PC-3 (cell line): ENCODE measurements at regions not wholly inside any gene's neighbourhood (a gene's known extent, or its start where the extent isn't known, plus 50 kb on each side); places are given as distances from the start of the nearest gene placed in this dataset.

Experiments used
- ATAC-seq: fragments of 200-7000 bp; cut with Tn5 transposase; 2 replicates; pipeline ENCODE4 v1.9.1; 2020; ENCODE audit warnings: mild to moderate bottlenecking, moderate library complexity
- BruUV-seq: library from RNA; stranded (reverse); fragments of 400-500 nt; replicated peaks from 2 replicates; lab custom pipeline; 2021; lab: Mats Ljungman, UMichigan
- CTCF ChIA-PET: fragments of 300-600 bp; sonication (Branson Sonifier 250); formaldehyde crosslinking; loops from one replicate; lab custom pipeline; 2022; ENCODE audit warnings: antibody characterized with exemption; lab: Charles Lee
- POLR2A ChIA-PET: fragments of 300-600 bp; sonication (Branson Sonifier 250); formaldehyde crosslinking; loops from one replicate; lab custom pipeline; 2022; ENCODE audit warnings: antibody characterized with exemption; ENCODE audit not compliant: unreplicated experiment; lab: Charles Lee
- DNase-seq: peaks from one replicate; pipeline ENCODE4 v3.0.0-alpha.2; 2015
- H2AFZ ChIP-seq: fragments of 300-600 bp; sonication (generic); 2 replicates; pipeline ENCODE4 v1.6.0; 2016; ENCODE audit warnings: antibody characterized with exemption, low read length
- H3F3A ChIP-seq: fragments of 300-600 bp; sonication (generic); one replicate; pipeline ENCODE4 v1.6.0; 2017; ENCODE audit warnings: antibody characterized with exemption, low read length, control low read depth, mild to moderate bottlenecking; ENCODE audit not compliant: unreplicated experiment
- H3K27ac ChIP-seq: fragments of 300-600 bp; sonication (generic); 2 replicates; pipeline ENCODE4 v1.5.1; 2016; ENCODE audit warnings: mild to moderate bottlenecking, low read length
- H3K27me3 ChIP-seq: fragments of 300-600 bp; sonication (generic); 2 replicates; pipeline ENCODE4 v1.6.1; 2016; ENCODE audit warnings: low read length, mixed read lengths
- H3K36me3 ChIP-seq: fragments of 300-600 bp; sonication (generic); 2 replicates; pipeline ENCODE4 v1.6.1; 2016; ENCODE audit warnings: low read depth, mixed run types, low read length, mixed read lengths
- H3K4me1 ChIP-seq: fragments of 300-600 bp; sonication (generic); 2 replicates; pipeline ENCODE4 v1.5.1; 2016; ENCODE audit warnings: low read length; ENCODE audit not compliant: insufficient read depth
- H3K4me2 ChIP-seq: fragments of 300-600 bp; sonication (generic); 2 replicates; pipeline ENCODE4 v1.6.0; 2016; ENCODE audit warnings: low read length
- H3K4me3 ChIP-seq: fragments of 300-600 bp; sonication (generic); 2 replicates; pipeline ENCODE4 v1.5.1; 2016; ENCODE audit warnings: mild to moderate bottlenecking, low read length, mixed read lengths
- H3K79me2 ChIP-seq: fragments of 300-600 bp; sonication (generic); 2 replicates; pipeline ENCODE4 v1.6.1; 2017; ENCODE audit warnings: low read length, mixed read lengths
- H3K9ac ChIP-seq: fragments of 300-600 bp; sonication (generic); 2 replicates; pipeline ENCODE4 v1.6.0; 2016; ENCODE audit warnings: mild to moderate bottlenecking, low read length
- H3K9me2 ChIP-seq: fragments of 300-600 bp; sonication (generic); replicated peaks from 2 replicates; pipeline ENCODE4 v1.6.1; 2016; ENCODE audit warnings: mixed run types, low read length, mixed read lengths
- H3K9me3 ChIP-seq: fragments of 300-600 bp; sonication (generic); 2 replicates; pipeline ENCODE4 v1.6.1; 2016; ENCODE audit warnings: low read length, mixed read lengths
- H4K20me1 ChIP-seq: fragments of 300-600 bp; sonication (generic); 2 replicates; pipeline ENCODE4 v1.6.1; 2016; ENCODE audit warnings: low read length, mixed read lengths
- CTCF ChIP-seq: fragments of 300-600 bp; sonication (generic); conservative IDR thresholded peaks from 2 replicates; pipeline ENCODE4 v1.5.1; 2017; ENCODE audit warnings: antibody characterized with exemption, low read depth, mild to moderate bottlenecking, low read length
- EZH2 ChIP-seq: fragments of 300-600 bp; sonication (generic); IDR thresholded peaks from one replicate; pipeline ENCODE4 v1.6.1; 2017; ENCODE audit warnings: antibody characterized with exemption, mild to moderate bottlenecking, low read length; ENCODE audit not compliant: unreplicated experiment
- EZH2phosphoT487 ChIP-seq: fragments of 300-600 bp; sonication (generic); IDR thresholded peaks from 2 replicates; pipeline ENCODE4 v1.6.1; 2018; ENCODE audit warnings: mild to moderate bottlenecking, antibody characterized with exemption, low read length, borderline replicate concordance
- intact Hi-C: fragments of 100-400 bp; cut with micrococcal nuclease; formaldehyde crosslinking; loops from 2 replicates; pipeline ENCODE4 v1.9.0; 2023

- no peak overlapping the region for H3K9ac ChIP-seq
- DNase-seq, result peak; percentile 65
Measured at GRCh38 chr2:207416111-207416510, 113.7 kb upstream of the CREB1 start.

GRCh38 chr2:207416900-207417299, 112.9 kb upstream of the CREB1 start:
- no peak overlapping the region for H3K4me2 ChIP-seq
- no peaks in the 10 kb centered on the region for H3K27me3 ChIP-seq
- no peaks in the 10 kb centered on the region for H3F3A ChIP-seq
- H3K27ac ChIP-seq, result no peak overlapping the region
- intact Hi-C loops, result no loop called here
- no peak overlapping the region for H3K9ac ChIP-seq
- H3K36me3 ChIP-seq, result no peaks in the 10 kb centered on the region
- no peak for ATAC-seq
- no peaks in the 10 kb centered on the region for H3K9me3 ChIP-seq
- no TSS peak for BruUV-seq
- ChIA-PET POLR2A (no interaction called here), CTCF (no interaction called here)
- H3K4me3 ChIP-seq, result no peak overlapping the region
- DNase-seq, result no peak
- no peak overlapping the region for H2AFZ ChIP-seq
- H3K4me1 ChIP-seq, result peaks cover 8% of the 10 kb centered on the region; the same call in 1 of the 2 replicates
- TF ChIP-seq CTCF, result no peak
- TF ChIP-seq EZH2phosphoT487, result no peak
- TF ChIP-seq EZH2, result no peak
- no peaks in the 10 kb centered on the region for H3K79me2 ChIP-seq
- H4K20me1 ChIP-seq, result no peaks in the 10 kb centered on the region
- H3K9me2 ChIP-seq, result no peaks in the 10 kb centered on the region

More at GRCh38 chr2:207416111-207416510, 113.7 kb upstream of the CREB1 start:
- H3K79me2 ChIP-seq, result no peaks in the 10 kb centered on the region
- H3K4me2 ChIP-seq, result no peak overlapping the region
- BruUV-seq, result no TSS peak
- H3F3A ChIP-seq, result no peaks in the 10 kb centered on the region
- no peak overlapping the region for H2AFZ ChIP-seq
- H3K36me3 ChIP-seq, result no peaks in the 10 kb centered on the region
- no peak overlapping the region for H3K27ac ChIP-seq
- peaks cover 6% of the 10 kb centered on the region; the same call in 1 of the 2 replicates for H3K4me1 ChIP-seq
- ATAC-seq, result peak; percentile 89
- no peak overlapping the region for H3K4me3 ChIP-seq
- H4K20me1 ChIP-seq, result no peaks in the 10 kb centered on the region
- TF ChIP-seq CTCF (no peak), EZH2phosphoT487 (no peak), EZH2 (no peak)
- H3K9me2 ChIP-seq, result no peaks in the 10 kb centered on the region
- ChIA-PET CTCF (no interaction called here), POLR2A (interaction anchor here (0.6 kb wide), 1 partner anchor 114 kb away, joined by 15 read pairs; the partner anchor contains the start of gene CREB1)
- H3K27me3 ChIP-seq, result no peaks in the 10 kb centered on the region
- intact Hi-C loops, result no loop called here
- no peaks in the 10 kb centered on the region for H3K9me3 ChIP-seq

GRCh38 chr2:207417301-207417718, 112.5 kb upstream of the CREB1 start:
- H3K79me2 ChIP-seq, result no peaks in the 10 kb centered on the region
- no peak overlapping the region for H2AFZ ChIP-seq
- H3K27me3 ChIP-seq, result no peaks in the 10 kb centered on the region
- no peak overlapping the region for H3K4me2 ChIP-seq
- H3K4me1 ChIP-seq, result peaks cover 12% of the 10 kb centered on the region; the same call in 1 of the 2 replicates
- no peaks in the 10 kb centered on the region for H3K9me2 ChIP-seq
- no peak overlapping the region for H3K27ac ChIP-seq
- CTCF ChIA-PET, result no interaction called here
- intact Hi-C loops, result no loop called here
- no TSS peak for BruUV-seq
- no peaks in the 10 kb centered on the region for H3F3A ChIP-seq
- POLR2A ChIA-PET, result no interaction called here
- DNase-seq (peak; percentile 39), ATAC-seq (0 out of 2 replicates have a peak, but pooled peaks have one; percentile 37)
- no peak overlapping the region for H3K4me3 ChIP-seq
- TF ChIP-seq EZH2phosphoT487, result no peak
- no peak for TF ChIP-seq EZH2
- TF ChIP-seq CTCF, result no peak
- H3K9me3 ChIP-seq, result no peaks in the 10 kb centered on the region
- H3K9ac ChIP-seq, result no peak overlapping the region
- no peaks in the 10 kb centered on the region for H3K36me3 ChIP-seq
- H4K20me1 ChIP-seq, result no peaks in the 10 kb centered on the region
